Esophagus (tissue), 2 donors: ENCODE measurements at regions not wholly inside any gene's neighbourhood (a gene's known extent, or its start where the extent isn't known, plus 50 kb on each side); places are given as distances from the start of the nearest gene placed in this dataset.
"Not testable (repeated sequence)": the region's sequence is repeated elsewhere in the genome, so short reads cannot be mapped to it uniquely, and the experiment has no call there.

Experiments used
- H3K27ac ChIP-seq, 2 donors: one replicate each; pipeline ENCODE4 v1.5.1; 2013; ENCODE audit warnings: low read depth in 2 of 2, mild to moderate bottlenecking in 2 of 2, inconsistent platforms in 1 of 2, low read length in 1 of 2, moderate library complexity in 1 of 2
- H3K27me3 ChIP-seq, 2 donors: one replicate each; pipeline ENCODE4 v1.6.1; 2013; ENCODE audit warnings: low read length in 2 of 2, control low read depth in 1 of 2, mild to moderate bottlenecking in 1 of 2; ENCODE audit not compliant: insufficient read depth in 2 of 2, control insufficient read depth in 1 of 2
- H3K36me3 ChIP-seq, 2 donors: one replicate each; pipeline ENCODE4 v1.6.1; 2013; ENCODE audit warnings: low read length in 1 of 2; ENCODE audit not compliant: control insufficient read depth in 2 of 2, insufficient read depth in 2 of 2
- H3K4me1 ChIP-seq, 2 donors: one replicate each; pipeline ENCODE4 v1.6.1; 2013; ENCODE audit warnings: low read length in 1 of 2; ENCODE audit not compliant: control insufficient read depth in 2 of 2, insufficient read depth in 2 of 2
- H3K4me3 ChIP-seq, 2 donors: one replicate each; pipeline ENCODE4 v1.5.1; 2013; ENCODE audit warnings: low read length in 2 of 2, mild to moderate bottlenecking in 2 of 2, low read depth in 1 of 2, moderate library complexity in 1 of 2
- H3K9me3 ChIP-seq, 2 donors: one replicate each; pipeline ENCODE4 v1.6.1; 2013; ENCODE audit warnings: mild to moderate bottlenecking in 2 of 2, low read depth in 1 of 2, low read length in 1 of 2, moderate library complexity in 1 of 2; ENCODE audit not compliant: control insufficient read depth in 2 of 2, insufficient read depth in 1 of 2
- WGBS, 2 donors: extraction: QIAGEN DNeasy Blood & Tissue Kit; methylation state at CpG; one replicate each; pipeline ENCODE4 v1.1.7; 2013; 5-methylcytosine and 5-hydroxymethylcytosine counted together
- donor health status: healthy with polysubstance abuse.
- donor health status: Bipolar disorder and iron deficiency.

GRCh38 chr17:70597774-70598173, 428.4 kb downstream of the KCNJ2 start:
- Histone ChIP-seq H3K36me3 (no peaks in the 10 kb centered on the region), H3K9me3 (no peaks in the 10 kb centered on the region), H3K27ac (no peak overlapping the region), H3K4me1 (no peaks in the 10 kb centered on the region), H3K4me3 (no peak overlapping the region), H3K27me3 (no peaks in the 10 kb centered on the region)

- H3K4me3 ChIP-seq: no peak overlapping the region
- no peaks in the 10 kb centered on the region for H3K27me3 ChIP-seq
- no peak overlapping the region for H3K27ac ChIP-seq
- no peaks in the 10 kb centered on the region for H3K4me1 ChIP-seq
- no peaks in the 10 kb centered on the region for H3K9me3 ChIP-seq
- H3K36me3 ChIP-seq: no peaks in the 10 kb centered on the region
Observed at GRCh38 chr17:70599198-70599597, 429.9 kb downstream of the KCNJ2 start.

GRCh38 chr17:70599945-70600344, 430.6 kb downstream of the KCNJ2 start:
- H3K4me3 ChIP-seq, H3K4me1 ChIP-seq, H3K9me3 ChIP-seq, H3K27ac ChIP-seq, H3K27me3 ChIP-seq, H3K36me3 ChIP-seq: not testable (repeated sequence)
- WGBS, 2 donors: 93 to 97% methylated on average over 3 of the region's 3 CpGs

- Histone ChIP-seq H3K9me3 (no peaks in the 10 kb centered on the region), H3K27ac (no peak overlapping the region), H3K36me3 (no peaks in the 10 kb centered on the region), H3K27me3 (no peaks in the 10 kb centered on the region), H3K4me3 (no peak overlapping the region), H3K4me1 (no peaks in the 10 kb centered on the region)
- WGBS, 2 donors: 74 to 79% methylated on average over 4 of the region's 4 CpGs
Observed at GRCh38 chr17:70603226-70603625, 433.9 kb downstream of the KCNJ2 start.

GRCh38 chr17:70604854-70605253, 435.5 kb downstream of the KCNJ2 start:
- Histone ChIP-seq H3K27ac (no peak overlapping the region), H3K4me1 (no peaks in the 10 kb centered on the region), H3K36me3 (no peaks in the 10 kb centered on the region), H3K27me3 (no peaks in the 10 kb centered on the region), H3K9me3 (no peaks in the 10 kb centered on the region), H3K4me3 (no peak overlapping the region)
- WGBS, 2 donors: 43 to 48% methylated on average over 1 of the region's 1 CpG

- no peaks in the 10 kb centered on the region for H3K36me3 ChIP-seq
- no peak overlapping the region for H3K4me3 ChIP-seq
- H3K9me3 ChIP-seq: no peaks in the 10 kb centered on the region
- WGBS, 2 donors: 81 to 82% methylated on average over 2 of the region's 2 CpGs
- H3K27ac ChIP-seq: no peak overlapping the region
- no peaks in the 10 kb centered on the region for H3K4me1 ChIP-seq
- no peaks in the 10 kb centered on the region for H3K27me3 ChIP-seq
Observed at GRCh38 chr17:70606086-70606485, 436.8 kb downstream of the KCNJ2 start.

- WGBS, 2 donors: 45 to 61% methylated on average over 2 of the region's 2 CpGs
- H3K27me3 ChIP-seq: no peaks in the 10 kb centered on the region
- H3K36me3 ChIP-seq: no peaks in the 10 kb centered on the region
- no peaks in the 10 kb centered on the region for H3K9me3 ChIP-seq
- no peak overlapping the region for H3K27ac ChIP-seq
- no peak overlapping the region for H3K4me3 ChIP-seq
- no peaks in the 10 kb centered on the region for H3K4me1 ChIP-seq
Observed at GRCh38 chr17:70608193-70608592, 438.9 kb downstream of the KCNJ2 start.

GRCh38 chr17:70608957-70609356, 439.6 kb downstream of the KCNJ2 start:
- Histone ChIP-seq H3K4me3 (no peak overlapping the region), H3K27ac (no peak overlapping the region), H3K4me1 (no peaks in the 10 kb centered on the region), H3K36me3 (no peaks in the 10 kb centered on the region), H3K27me3 (no peaks in the 10 kb centered on the region), H3K9me3 (no peaks in the 10 kb centered on the region)
- 85 to 89% methylated on average over 2 of the region's 2 CpGs for WGBS, 2 donors

GRCh38 chr17:70609566-70609965, 440.2 kb downstream of the KCNJ2 start:
- 64 to 70% methylated on average over 1 of the region's 1 CpG for WGBS, 2 donors
- H3K27ac ChIP-seq: peak overlapping the region in 1 of 2 donors; percentile 22
- H3K4me1 ChIP-seq: no peaks in the 10 kb centered on the region
- no peaks in the 10 kb centered on the region for H3K9me3 ChIP-seq
- H3K27me3 ChIP-seq: no peaks in the 10 kb centered on the region
- H3K36me3 ChIP-seq: no peaks in the 10 kb centered on the region
- H3K4me3 ChIP-seq: no peak overlapping the region

- WGBS, 2 donors: 76 to 80% methylated on average over 5 of the region's 5 CpGs
- no peaks in the 10 kb centered on the region for H3K27me3 ChIP-seq
Observed at GRCh38 chr17:70610161-70610560, 440.8 kb downstream of the KCNJ2 start.

More at GRCh38 chr17:70610161-70610560, 440.8 kb downstream of the KCNJ2 start:
- no peaks in the 10 kb centered on the region for H3K9me3 ChIP-seq
- no peak overlapping the region for H3K4me3 ChIP-seq
- H3K36me3 ChIP-seq: no peaks in the 10 kb centered on the region
- peak overlapping the region in 1 of 2 donors; percentile 33 for H3K27ac ChIP-seq
- no peaks in the 10 kb centered on the region for H3K4me1 ChIP-seq
